ENCODE measurements at regions not wholly inside any gene's neighbourhood (a gene's known extent, or its start where the extent isn't known, plus 50 kb on each side); places are given as distances from the start of the nearest gene placed in this dataset.

GRCh38 chr10:112047674-112048073 is 135.9 kb downstream of the GPAM start:
- TF ChIP-seq CTCF (IDR thresholded peaks at IDR 0.05) (no peak), POLR2AphosphoS5 (IDR thresholded peaks at IDR 0.05) (no peak)
